CD4-positive, alpha-beta T cell treated with Interferon alpha-2 for 1 hour (primary cell): ENCODE measurements at regions not wholly inside any gene's neighbourhood (a gene's known extent, or its start where the extent isn't known, plus 50 kb on each side); places are given as distances from the start of the nearest gene placed in this dataset.

Source experiments
- DNase-seq, 2 donors: peaks; one replicate each; pipeline ENCODE4 v3.0.0-alpha.2; 2020 to 2022

GRCh38 chr13:95352486-95352885, 51.2 kb upstream of the ABCC4 start:
- no peak for DNase-seq

GRCh38 chr13:95354156-95354555, 52.9 kb upstream of the ABCC4 start:
- no peak for DNase-seq

GRCh38 chr13:95354680-95355487, 53.6 kb upstream of the ABCC4 start:
- no peak for DNase-seq

GRCh38 chr13:95355494-95355893, 54.2 kb upstream of the ABCC4 start:
- DNase-seq, result no peak

- no peak for DNase-seq
These were observed 55.7 kb upstream of the ABCC4 start for GRCh38 chr13:95356916-95357315.

DNA sequence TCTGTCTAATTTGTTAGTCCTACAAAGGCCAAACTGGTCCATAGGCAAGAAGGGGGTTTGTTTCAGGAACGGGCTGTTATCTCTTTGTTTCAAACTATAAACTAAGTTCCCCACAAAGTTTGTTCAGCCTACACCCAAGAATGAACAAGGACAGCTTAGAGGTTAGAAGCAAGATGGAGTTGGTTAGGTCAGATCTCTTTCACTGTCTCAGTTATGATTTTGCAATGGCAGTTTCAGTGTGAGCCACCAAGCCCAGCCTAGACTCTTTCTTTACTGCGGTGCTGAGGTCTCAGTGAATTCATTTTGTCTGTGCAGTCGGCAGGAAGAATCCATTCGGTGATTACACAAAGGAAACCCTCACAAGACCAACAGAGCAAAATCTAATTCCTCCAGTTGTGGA, 56.6 kb upstream of the ABCC4 start:
- no peak for DNase-seq

GRCh38 chr13:95360052-95360451, 58.8 kb upstream of the ABCC4 start:
- no peak for DNase-seq

DNA sequence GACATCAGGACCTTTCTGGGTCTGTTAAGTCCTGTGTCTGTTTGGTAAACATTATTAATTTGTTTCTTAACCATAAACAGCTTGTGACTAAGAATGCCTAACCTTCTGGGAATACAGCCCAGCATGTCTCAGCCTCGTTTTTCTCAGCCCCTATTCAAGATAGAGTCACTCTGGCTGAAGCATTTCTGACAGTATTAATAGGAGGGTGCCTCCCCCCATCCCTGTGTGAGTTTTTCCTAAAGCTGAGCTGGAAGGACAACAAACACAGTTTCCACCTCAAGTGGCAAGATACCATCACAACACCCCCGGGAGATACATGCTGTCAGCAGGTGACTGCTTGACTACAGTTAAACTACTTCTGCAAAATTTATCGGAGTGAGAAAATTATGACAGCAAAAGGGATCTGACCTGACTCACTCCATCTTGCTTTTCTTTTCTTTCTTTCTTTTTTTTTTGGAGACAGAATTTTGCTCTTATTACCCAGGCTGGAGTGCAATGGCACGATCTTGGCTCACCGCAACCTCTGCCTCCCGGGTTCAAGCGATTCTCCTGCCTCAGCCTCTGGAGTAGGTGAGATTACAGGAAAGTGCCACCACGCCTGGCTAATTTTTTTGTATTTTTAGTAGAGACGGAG, 59.3 kb upstream of the ABCC4 start:
- DNase-seq, result no peak

DNA sequence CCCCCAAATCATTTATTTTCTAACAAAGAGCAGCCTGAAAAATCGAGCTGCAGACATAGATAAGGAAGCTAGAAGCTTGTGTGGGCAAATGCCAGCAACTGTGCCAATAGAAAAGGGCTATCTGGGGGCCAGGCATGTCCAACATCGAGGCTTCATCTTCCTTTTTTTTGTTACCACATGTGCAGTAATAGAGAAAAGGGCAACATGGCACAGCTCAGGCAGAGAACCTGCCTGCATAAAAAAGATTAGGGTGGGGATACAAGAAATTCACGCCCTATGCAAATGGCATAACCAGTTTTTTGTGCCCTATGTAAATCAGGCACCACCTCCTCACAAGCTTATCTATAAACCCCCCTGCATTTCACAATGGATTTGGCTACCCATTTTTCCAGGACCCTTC, 60.4 kb upstream of the ABCC4 start:
- DNase-seq, result no peak

DNA sequence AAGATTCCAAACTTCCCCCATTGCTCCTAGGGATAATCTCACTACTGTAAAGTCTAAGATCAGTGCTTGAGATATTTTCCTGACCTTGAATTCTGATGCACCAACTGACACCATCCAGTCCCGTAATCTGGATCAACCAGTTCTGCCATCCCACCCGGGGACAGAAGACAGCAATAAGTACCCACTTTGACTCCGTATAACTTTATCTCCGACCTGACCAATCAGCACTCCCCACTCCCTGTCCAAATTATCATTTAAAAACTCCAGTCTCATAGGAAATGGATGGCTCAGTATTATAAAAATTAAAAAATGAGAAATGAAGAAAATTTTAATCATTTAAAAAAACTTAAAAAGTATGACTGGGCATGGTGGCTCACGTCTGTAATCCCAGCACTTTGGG, 61.4 kb upstream of the ABCC4 start:
- DNase-seq, result no peak

GRCh38 chr13:95367309-95367843, 66.1 kb upstream of the ABCC4 start:
- no peak for DNase-seq

DNA sequence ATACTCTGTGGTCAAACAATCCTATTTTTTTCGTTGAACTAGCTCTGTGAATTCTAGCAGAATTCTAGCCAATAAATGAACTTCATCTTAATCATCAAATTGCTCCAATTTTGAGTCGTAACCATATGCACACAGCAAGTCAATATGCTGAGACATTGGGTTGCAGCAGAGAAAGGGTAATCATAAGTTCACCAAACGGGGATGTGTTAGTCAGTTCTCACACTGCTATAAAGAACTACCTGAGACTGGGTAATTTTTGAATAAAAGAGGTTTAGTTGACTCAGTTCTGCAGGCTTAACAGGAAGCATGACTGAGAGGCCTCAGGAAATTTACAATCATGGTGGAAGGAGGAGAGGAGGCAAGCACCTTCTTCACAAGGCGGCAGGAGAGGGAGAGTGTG, 67.7 kb upstream of the ABCC4 start:
- DNase-seq, result no peak

- no peak for DNase-seq
These were observed 74.5 kb upstream of the ABCC4 start for GRCh38 chr13:95375706-95376105.

DNA sequence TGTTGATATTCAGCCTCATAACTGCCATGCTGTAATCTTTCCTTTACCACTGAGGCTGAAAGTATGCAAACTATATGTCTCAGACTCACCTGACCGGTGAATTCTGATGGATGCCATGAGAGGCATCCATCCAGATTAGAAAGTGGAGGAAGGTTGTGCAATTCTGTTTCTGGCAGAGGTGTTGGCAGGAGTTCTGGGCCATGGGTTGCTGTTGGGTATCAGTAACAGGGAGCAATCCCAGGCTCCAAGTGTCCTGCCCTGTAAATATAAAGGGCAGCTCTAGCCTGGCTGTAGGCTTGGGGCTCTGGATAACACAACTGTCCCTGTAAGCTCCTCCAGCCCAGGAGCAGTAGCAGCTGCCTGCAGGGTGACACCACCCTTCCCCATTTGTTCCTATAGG, 77.4 kb upstream of the ABCC4 start:
- no peak for DNase-seq

GRCh38 chr13:95380468-95381211, 79.4 kb upstream of the ABCC4 start:
- peak; percentile 70 to 75 for DNase-seq

DNA sequence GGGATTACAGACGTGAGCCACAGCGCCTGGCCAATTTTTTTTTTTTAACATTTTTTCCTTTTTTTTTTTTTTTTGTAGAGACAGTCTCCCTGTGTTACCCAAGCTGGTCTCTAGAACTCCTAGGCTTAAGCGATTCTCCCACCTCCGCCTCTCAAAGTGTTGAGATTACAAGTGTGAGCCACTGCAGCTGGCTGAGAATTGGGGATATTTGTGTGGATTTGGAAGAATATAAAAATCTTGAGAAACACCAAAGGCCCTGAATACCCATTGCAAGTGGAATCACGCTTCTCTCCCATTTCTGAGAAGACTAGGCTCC, 79.9 kb upstream of the ABCC4 start:
- DNase-seq, result no peak

DNA sequence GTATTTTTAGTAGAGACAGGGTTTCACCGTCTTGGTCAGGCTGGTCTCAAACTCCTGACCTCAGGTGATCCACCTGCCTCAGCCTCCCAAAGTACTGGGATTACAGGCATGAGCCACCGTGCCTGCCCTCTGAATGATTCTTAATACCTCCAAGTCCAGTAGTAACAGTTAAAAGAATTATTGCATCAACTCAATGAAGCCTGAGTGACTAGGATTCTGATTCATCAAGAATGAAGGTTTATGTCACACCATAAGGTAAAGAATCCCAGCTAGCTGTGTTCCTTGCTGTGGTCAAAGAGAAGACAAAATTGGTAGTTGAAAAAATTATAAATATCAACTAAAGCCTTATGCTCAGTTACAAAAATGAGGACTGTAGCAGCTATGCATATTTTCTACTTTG, 81.2 kb upstream of the ABCC4 start:
- no peak for DNase-seq

GRCh38 chr13:95382916-95383315, 81.7 kb upstream of the ABCC4 start:
- no peak for DNase-seq

DNA sequence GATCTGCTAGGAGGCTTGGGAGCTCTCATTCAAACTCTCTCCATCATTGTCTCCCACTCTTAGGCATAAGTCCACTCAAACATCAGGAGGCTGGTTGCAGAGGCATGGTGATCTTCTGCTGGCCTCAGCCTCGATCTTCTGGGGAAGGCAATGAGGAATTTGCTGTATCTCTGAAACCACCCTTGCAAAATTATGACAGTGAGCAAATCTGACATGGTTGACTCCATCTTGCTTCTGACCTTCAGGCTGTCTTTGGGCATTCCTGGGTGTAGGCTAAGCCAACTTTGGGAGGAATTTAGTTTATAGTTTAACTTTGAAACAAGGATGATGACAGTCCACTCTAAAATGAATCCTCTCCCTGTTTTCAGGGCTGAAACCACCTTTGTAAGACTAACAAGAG, 84.1 kb upstream of the ABCC4 start:
- DNase-seq, result no peak

DNA sequence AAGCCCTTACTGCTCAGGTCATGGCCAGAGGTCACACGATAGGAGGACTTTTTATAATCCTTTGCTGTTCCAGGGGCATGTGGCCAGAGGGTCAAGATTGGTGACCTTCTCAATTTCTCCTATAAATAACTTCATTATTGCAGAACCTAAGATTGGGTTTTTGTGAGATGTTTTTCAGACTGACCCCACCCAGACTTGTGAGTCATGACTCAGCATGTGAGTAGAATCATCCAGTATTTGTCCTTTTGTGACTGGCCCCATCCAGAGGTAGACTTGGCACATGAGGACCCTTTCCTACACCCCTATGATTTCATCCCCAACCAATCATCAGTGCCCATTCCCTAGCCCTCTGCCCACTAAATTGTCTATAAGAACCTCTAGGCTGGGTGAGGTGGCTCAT, 84.5 kb upstream of the ABCC4 start:
- DNase-seq, result no peak

GRCh38 chr13:95386370-95386769, 85.1 kb upstream of the ABCC4 start:
- DNase-seq, result no peak

GRCh38 chr13:95387733-95388207, 86.5 kb upstream of the ABCC4 start:
- DNase-seq, result no peak

GRCh38 chr13:95388420-95389079, 87.3 kb upstream of the ABCC4 start:
- no peak for DNase-seq
